HG02798 (cell line): ENCODE measurements at regions not wholly inside any gene's neighbourhood (a gene's known extent, or its start where the extent isn't known, plus 50 kb on each side); places are given as distances from the start of the nearest gene placed in this dataset.

Source experiments
- ATAC-seq: cut with Tn5 transposase; IDR thresholded peaks from one replicate; pipeline ENCODE4 v1.9.1; 2021; ENCODE audit warnings: mild to moderate bottlenecking; ENCODE audit not compliant: unreplicated experiment, poor library complexity

GRCh38 chr5:133675376-133676154 lies 63.2 kb upstream of the FSTL4 start:
- ATAC-seq, result no peak

- ATAC-seq, result no peak
These were observed 58.0 kb upstream of the FSTL4 start for GRCh38 chr5:133670336-133670735.

- no peak for ATAC-seq
These were observed 57.1 kb upstream of the FSTL4 start for GRCh38 chr5:133669472-133669871.

- no peak for ATAC-seq
These were observed 56.1 kb upstream of the FSTL4 start for GRCh38 chr5:133668458-133668857.

DNA sequence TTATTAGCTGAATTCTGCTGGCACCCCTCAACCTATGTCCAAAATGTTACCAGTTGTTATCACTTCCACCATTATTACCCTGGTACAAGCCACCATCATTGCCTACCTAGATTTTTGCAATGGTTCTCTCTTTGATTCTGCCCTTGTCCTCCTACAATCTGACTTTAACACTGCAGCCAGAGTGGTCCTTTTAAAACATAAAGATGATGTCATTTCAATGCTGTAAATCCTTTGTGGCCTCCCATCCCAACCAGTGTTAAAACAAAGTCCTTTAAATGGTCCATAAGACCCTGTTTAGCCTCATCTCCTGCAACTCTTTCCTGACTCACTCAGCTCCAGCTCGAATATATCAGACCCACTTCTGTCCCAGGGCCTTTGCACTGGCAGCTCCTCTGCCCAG lies 54.9 kb upstream of the FSTL4 start:
- no peak for ATAC-seq

- no peak for ATAC-seq
These were observed 53.2 kb upstream of the FSTL4 start for GRCh38 chr5:133665571-133665970.

- ATAC-seq, result no peak
These were observed 52.1 kb upstream of the FSTL4 start for GRCh38 chr5:133664422-133664821.

DNA sequence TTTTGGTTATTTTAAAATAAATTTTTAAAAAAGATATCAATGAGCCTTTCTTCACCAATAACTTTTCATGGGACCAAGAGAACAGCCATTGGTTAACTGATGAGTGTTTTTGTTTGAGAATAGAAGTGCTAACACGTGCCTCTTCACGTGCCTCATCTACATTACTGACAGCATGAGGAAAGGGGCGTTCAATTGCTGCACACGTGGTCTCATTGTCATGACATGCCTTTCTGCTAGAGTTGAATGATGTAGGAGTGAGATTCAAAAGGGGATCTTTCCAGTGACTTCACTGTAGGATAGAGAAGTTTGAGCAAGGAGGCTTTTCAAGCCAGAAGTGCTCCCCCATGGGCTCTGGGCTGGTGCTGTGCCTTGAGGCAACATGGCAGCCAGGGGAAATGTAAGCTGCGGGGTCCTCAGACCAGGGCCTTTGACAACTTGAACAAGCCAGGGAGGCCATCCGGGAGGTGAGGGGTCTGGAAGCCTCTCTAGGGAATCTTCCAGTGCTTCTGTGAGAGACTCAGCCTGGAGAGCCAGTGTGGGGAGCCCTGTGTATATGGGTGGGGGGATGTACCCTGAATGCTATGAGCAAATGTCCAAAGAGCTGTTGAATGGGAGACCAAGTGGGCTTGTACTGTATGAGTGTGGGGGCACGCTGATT lies 51.2 kb upstream of the FSTL4 start:
- ATAC-seq, result no peak

DNA sequence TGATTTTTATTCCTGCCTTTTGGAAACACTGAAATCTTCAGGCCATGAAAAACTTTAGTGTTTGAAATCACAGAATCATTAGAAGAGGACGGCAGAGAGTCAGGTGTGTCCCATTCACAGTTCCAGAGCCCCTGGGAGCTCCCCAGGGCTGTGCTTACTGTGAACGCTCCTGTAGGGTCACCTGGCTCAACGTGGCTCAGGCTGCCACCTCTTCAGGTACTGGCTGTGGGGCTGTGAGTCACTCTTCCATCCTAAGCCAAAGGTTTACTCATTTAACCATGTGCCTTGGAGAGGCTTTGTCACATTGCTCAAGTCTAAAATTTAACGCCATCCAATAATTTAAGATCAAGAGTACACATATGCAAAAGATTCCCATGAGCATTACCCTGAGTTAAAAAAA lies 50.2 kb upstream of the FSTL4 start:
- no peak for ATAC-seq
